GM18508 (cell line): ENCODE measurements at regions not wholly inside any gene's neighbourhood (a gene's known extent, or its start where the extent isn't known, plus 50 kb on each side); places are given as distances from the start of the nearest gene placed in this dataset.

Experiments used
- ATAC-seq: cut with Tn5 transposase; IDR thresholded peaks from one replicate; pipeline ENCODE4 v1.9.1; 2021; ENCODE audit warnings: moderate number of reproducible peaks; ENCODE audit not compliant: insufficient read depth, unreplicated experiment

GRCh38 chr3:41118461-41119390 is 80.6 kb upstream of the CTNNB1 start:
- ATAC-seq: no peak

- no peak for ATAC-seq
These were observed 78.8 kb upstream of the CTNNB1 start for GRCh38 chr3:41120460-41120859.

GRCh38 chr3:41125258-41125657 is 74.0 kb upstream of the CTNNB1 start:
- ATAC-seq: no peak

GRCh38 chr3:41126472-41126871 is 72.8 kb upstream of the CTNNB1 start:
- no peak for ATAC-seq

GRCh38 chr3:41126961-41127360 is 72.3 kb upstream of the CTNNB1 start:
- ATAC-seq: no peak

GRCh38 chr3:41127414-41127813 is 71.9 kb upstream of the CTNNB1 start:
- no peak for ATAC-seq

GRCh38 chr3:41129731-41130130 is 69.6 kb upstream of the CTNNB1 start:
- ATAC-seq: no peak

GRCh38 chr3:41131224-41131623 is 68.1 kb upstream of the CTNNB1 start:
- ATAC-seq: no peak

GRCh38 chr3:41137686-41138111 is 61.6 kb upstream of the CTNNB1 start:
- no peak for ATAC-seq

GRCh38 chr3:41138146-41138545 is 61.2 kb upstream of the CTNNB1 start:
- ATAC-seq: no peak

- no peak for ATAC-seq
These were observed 60.7 kb upstream of the CTNNB1 start for GRCh38 chr3:41138601-41139000.

- no peak for ATAC-seq
These were observed 59.1 kb upstream of the CTNNB1 start for GRCh38 chr3:41140242-41140641.

GRCh38 chr3:41141433-41142167 is 57.7 kb upstream of the CTNNB1 start:
- ATAC-seq: no peak

GRCh38 chr3:41143421-41144031 is 55.8 kb upstream of the CTNNB1 start:
- ATAC-seq: no peak

GRCh38 chr3:41144631-41145030 is 54.7 kb upstream of the CTNNB1 start:
- ATAC-seq: no peak

- no peak for ATAC-seq
These were observed 50.8 kb upstream of the CTNNB1 start for GRCh38 chr3:41148478-41148877.

GRCh38 chr3:41148901-41149300 is 50.4 kb upstream of the CTNNB1 start:
- no peak for ATAC-seq
